Lower leg skin (tissue), 3 donors: ENCODE measurements at regions not wholly inside any gene's neighbourhood (a gene's known extent, or its start where the extent isn't known, plus 50 kb on each side); places are given as distances from the start of the nearest gene placed in this dataset.

ENCODE experiments used
- CTCF ChIP-seq, 3 donors: fragments of 450-650 bp; IDR thresholded peaks; one replicate each; pipeline ENCODE4 v1.5.1; 2016; ENCODE audit warnings: antibody characterized with exemption in 3 of 3, mild to moderate bottlenecking in 3 of 3, moderate library complexity in 2 of 3
- POLR2A ChIP-seq, 2 donors: fragments of 450-650 bp; IDR thresholded peaks; one replicate each; pipeline ENCODE4 v1.6.1; 2016 to 2017; ENCODE audit warnings: antibody characterized with exemption in 2 of 2, mild to moderate bottlenecking in 1 of 2, moderate library complexity in 1 of 2

- TF ChIP-seq CTCF (IDR thresholded peaks at IDR 0.05) (no peak), POLR2A (IDR thresholded peaks at IDR 0.05) (no peak)
These were observed 751.1 kb downstream of the HACE1 start for GRCh38 chr6:104108634-104109033.
